NCI-H82 (cell line): ENCODE measurements at regions not wholly inside any gene's neighbourhood (a gene's known extent, or its start where the extent isn't known, plus 50 kb on each side); places are given as distances from the start of the nearest gene placed in this dataset.

ENCODE experiments used
- DNase-seq: peaks from one replicate; lab custom pipeline; 2025; lab: John Stamatoyannopoulos, UW

GRCh38 chr12:107553211-107553765 lies 132.3 kb upstream of the PWP1 start:
- DNase-seq = no peak

GRCh38 chr12:107554941-107555340 lies 130.7 kb upstream of the PWP1 start:
- DNase-seq = no peak

- no peak for DNase-seq
Observed at GRCh38 chr12:107557026-107557425, 128.6 kb upstream of the PWP1 start.

- DNase-seq = no peak
Observed at GRCh38 chr12:107557589-107558100, 128.0 kb upstream of the PWP1 start.

- DNase-seq = no peak
Observed at GRCh38 chr12:107558141-107558815, 127.3 kb upstream of the PWP1 start.

GRCh38 chr12:107558816-107559382 lies 126.7 kb upstream of the PWP1 start:
- DNase-seq = peak; percentile 28

GRCh38 chr12:107560165-107560898 lies 125.3 kb upstream of the PWP1 start:
- peak; percentile 71 for DNase-seq

GRCh38 chr12:107560899-107561285 lies 124.7 kb upstream of the PWP1 start:
- DNase-seq = no peak

GRCh38 chr12:107564946-107565345 lies 120.7 kb upstream of the PWP1 start:
- DNase-seq = peak; percentile 70

- DNase-seq = no peak
Observed at GRCh38 chr12:107565551-107565950, 120.0 kb upstream of the PWP1 start.

GRCh38 chr12:107567876-107568619 lies 117.6 kb upstream of the PWP1 start:
- DNase-seq = no peak

GRCh38 chr12:107568718-107569117 lies 116.9 kb upstream of the PWP1 start:
- no peak for DNase-seq

- DNase-seq = no peak
Observed at GRCh38 chr12:107570721-107571120, 114.9 kb upstream of the PWP1 start.

GRCh38 chr12:107571492-107571891 lies 114.1 kb upstream of the PWP1 start:
- DNase-seq = no peak

GRCh38 chr12:107574691-107575090 lies 110.9 kb upstream of the PWP1 start:
- no peak for DNase-seq

GRCh38 chr12:107580750-107581618 lies 104.6 kb upstream of the PWP1 start:
- no peak for DNase-seq

GRCh38 chr12:107581619-107582015 lies 104.0 kb upstream of the PWP1 start:
- DNase-seq = no peak

- no peak for DNase-seq
Observed at GRCh38 chr12:107583551-107583950, 102.0 kb upstream of the PWP1 start.

GRCh38 chr12:107584563-107584962 lies 101.0 kb upstream of the PWP1 start:
- DNase-seq = no peak

GRCh38 chr12:107586256-107586970 lies 99.2 kb upstream of the PWP1 start:
- no peak for DNase-seq
